B cell (primary cell): ENCODE measurements at regions not wholly inside any gene's neighbourhood (a gene's known extent, or its start where the extent isn't known, plus 50 kb on each side); places are given as distances from the start of the nearest gene placed in this dataset.

ENCODE experiments used
- ATAC-seq: fragments of 200-7000 bp; cut with Tn5 transposase; one replicate; pipeline ENCODE4 v1.10.0; 2021; ENCODE audit warnings: low read depth, mild to moderate bottlenecking, moderate number of reproducible peaks, moderate library complexity
- CTCF ChIA-PET: fragments of 350-600 bp; sonication (Branson Sonifier 250); formaldehyde crosslinking; loops from one replicate; lab custom pipeline; 2021; ENCODE audit warnings: antibody characterized with exemption, inconsistent platforms; lab: Charles Lee
- POLR2A ChIA-PET: fragments of 350-600 bp; sonication (Branson Sonifier 250); formaldehyde crosslinking; loops from one replicate; lab custom pipeline; 2021; ENCODE audit warnings: antibody characterized with exemption; lab: Charles Lee
- DNase-seq: peaks from one replicate; pipeline ENCODE4 v3.0.0; 2013
- H2AFZ ChIP-seq: 2 replicates; pipeline ENCODE4 v1.6.1; 2012; ENCODE audit warnings: mild to moderate bottlenecking, low read depth, low read length; ENCODE audit not compliant: insufficient read depth, poor library complexity, severe bottlenecking
- H3K27ac ChIP-seq, 2 donors: 1 replicate in 1 of 2; 2 replicates in 1 of 2; pipeline ENCODE4 v1.5.1; 2012 to 2013; ENCODE audit warnings: low read length in 2 of 2, mild to moderate bottlenecking in 2 of 2, moderate library complexity in 1 of 2
- H3K27me3 ChIP-seq, 4 experiments: fragments of 200-600 bp in 1 of 4; sonication (generic) in 1 of 4; replicated peaks in 1 of 4; 1 replicate in 2 of 4; 2 replicates in 2 of 4; pipeline versions ENCODE4 v1.6.1 to v1.7.0; 2013 to 2016; ENCODE audit warnings: low read length in 3 of 4, mild to moderate bottlenecking in 2 of 4, mixed read lengths in 1 of 4, moderate library complexity in 1 of 4; ENCODE audit not compliant: insufficient read depth in 4 of 4, control insufficient read depth in 3 of 4; ENCODE audit errors: control extremely low read depth in 1 of 4
- H3K36me3 ChIP-seq, 2 experiments: replicated peaks in 1 of 2; 1 replicate in 1 of 2; 2 replicates in 1 of 2; pipeline versions ENCODE4 v1.6.1 to v1.7.1; 2013; ENCODE audit warnings: low read length in 1 of 2; ENCODE audit not compliant: insufficient read depth in 2 of 2, control insufficient read depth in 1 of 2; ENCODE audit errors: control extremely low read depth in 1 of 2, extremely low read depth in 1 of 2
- H3K4me1 ChIP-seq, 2 donors: fragments of 200-600 bp in 1 of 2; sonication (generic) in 1 of 2; 1 replicate in 1 of 2; 2 replicates in 1 of 2; pipeline versions ENCODE4 v1.5.1 to v1.6.1; 2013 to 2017; ENCODE audit warnings: low read length in 2 of 2; ENCODE audit not compliant: control insufficient read depth in 2 of 2, insufficient read depth in 2 of 2
- H3K4me2 ChIP-seq: replicated peaks from 2 replicates; pipeline ENCODE3; 2012; ENCODE audit warnings: mild to moderate bottlenecking, low read depth, low read length; ENCODE audit not compliant: poor library complexity, severe bottlenecking
- H3K4me3 ChIP-seq, 5 experiments: fragments of 200-600 bp in 1 of 5; sonication (generic) in 1 of 5; 1 replicate in 3 of 5; 2 replicates in 2 of 5; pipeline versions ENCODE4 v1.5.1 to v1.7.0; 2011 to 2016; ENCODE audit warnings: low read length in 4 of 5, mild to moderate bottlenecking in 4 of 5, low read depth in 2 of 5, control low read depth in 1 of 5, moderate library complexity in 1 of 5; ENCODE audit not compliant: insufficient read depth in 1 of 5; ENCODE audit errors: control extremely low read depth in 1 of 5, extremely low read depth in 1 of 5
- H3K79me2 ChIP-seq: fragments of 200-600 bp; sonication (generic); one replicate; pipeline ENCODE4 v1.6.0; 2016; ENCODE audit warnings: low read length; ENCODE audit not compliant: control insufficient read depth, insufficient read depth
- H3K9ac ChIP-seq: fragments of 200-600 bp; sonication (generic); 2 replicates; pipeline ENCODE4 v1.6.1; 2017; ENCODE audit warnings: mild to moderate bottlenecking, low read length, moderate library complexity
- H3K9me3 ChIP-seq, 3 donors: one replicate each; pipeline versions ENCODE4 v1.6.1 to v1.7.1; 2013; ENCODE audit warnings: low read length in 2 of 3; ENCODE audit not compliant: control insufficient read depth in 2 of 3, insufficient read depth in 1 of 3; ENCODE audit errors: control extremely low read depth in 1 of 3
- H4K20me1 ChIP-seq: 2 replicates; pipeline ENCODE4 v1.6.0; 2012; ENCODE audit warnings: mild to moderate bottlenecking, low read length; ENCODE audit not compliant: insufficient read depth, control insufficient read depth, poor library complexity, severe bottlenecking
- H3K27ac Mint-ChIP-seq: one replicate; pipeline ENCODE4 v1.8.0; 2021; ENCODE audit warnings: mixed read lengths
- H3K27me3 Mint-ChIP-seq: one replicate; pipeline ENCODE4 v1.8.0; 2021; ENCODE audit warnings: mixed read lengths
- H3K4me1 Mint-ChIP-seq: one replicate; pipeline ENCODE4 v1.8.0; 2021; ENCODE audit warnings: mixed read lengths
- H3K4me3 Mint-ChIP-seq: one replicate; pipeline ENCODE4 v1.8.0; 2021; ENCODE audit warnings: mixed read lengths
- H3K9me3 Mint-ChIP-seq: one replicate; pipeline ENCODE4 v1.8.0; 2022; ENCODE audit warnings: mixed read lengths; ENCODE audit not compliant: insufficient read depth
- EZH2 ChIP-seq: IDR thresholded peaks from 2 replicates; pipeline ENCODE4 v1.6.1; 2012; ENCODE audit warnings: borderline replicate concordance, low read depth, mild to moderate bottlenecking, moderate library complexity, low read length; ENCODE audit not compliant: insufficient read depth, poor library complexity, severe bottlenecking
- whole genome bisulfite sequencing: methylation state at CpG from one replicate; pipeline ENCODE4 v1.1.5; 2013; ENCODE audit warnings: missing lambda C conversion rate; ENCODE audit not compliant: insufficient coverage; 5-methylcytosine and 5-hydroxymethylcytosine counted together
- intact Hi-C: fragments of 100-400 bp; cut with micrococcal nuclease; formaldehyde crosslinking; loops from one replicate; pipeline ENCODE4 v1.10.0; 2022
- TF ChIP-seq, protein P1 (sequence below): fragments of 200-600 bp; IDR thresholded peaks from one replicate; pipeline ENCODE4 v1.8.0; 2022; ENCODE audit warnings: antibody characterized with exemption, mild to moderate bottlenecking

DNA sequence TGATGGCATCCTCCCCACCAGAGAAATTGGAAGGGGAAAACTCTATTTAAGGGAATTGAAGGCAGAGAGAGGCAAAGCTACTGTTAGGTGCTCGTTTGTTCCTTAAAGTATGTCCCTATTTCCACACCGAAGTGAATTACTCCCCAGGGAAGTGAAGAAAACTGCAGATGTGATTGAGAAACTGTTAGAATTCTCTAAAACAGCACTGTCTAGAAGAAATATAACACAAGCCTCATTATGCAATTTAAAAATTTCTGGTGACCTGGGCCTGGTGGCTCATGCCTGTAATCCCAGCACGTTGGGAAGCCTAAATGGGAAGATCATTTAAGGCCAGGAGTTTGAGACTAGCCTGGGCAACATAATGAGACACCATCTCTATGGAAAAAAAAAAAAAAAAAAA lies 305.0 kb downstream of the SHQ1 start:
- Histone ChIP-seq H3K9ac (no peak overlapping the region), H3K4me2 (no peak overlapping the region), H3K27ac (no peak overlapping the region), H4K20me1 (no peaks in the 10 kb centered on the region), H3K79me2 (no peaks in the 10 kb centered on the region), H3K27me3 (peaks cover 0 to 3% (median 0%) of the 10 kb centered on the region in 4 experiments), H3K4me3 (no peak overlapping the region), H3K4me1 (peaks cover 0 to 2% of the 10 kb centered on the region in 2 donors), H2AFZ (no peak overlapping the region), H3K36me3 (no peaks in the 10 kb centered on the region), H3K9me3 (peaks cover 0 to 8% (median 5%) of the 10 kb centered on the region in 3 donors)
- Mint-ChIP-seq H3K27me3 (peaks cover 4% of the 10 kb centered on the region), H3K9me3 (no peaks in the 10 kb centered on the region), H3K4me1 (peaks cover 5% of the 10 kb centered on the region), H3K27ac (no peak overlapping the region), H3K4me3 (no peak overlapping the region)
- ATAC-seq (no peak), DNase-seq (no peak)
- ChIA-PET POLR2A (no interaction called here), CTCF (interaction anchor here (0.7 kb wide), 1 partner anchor 1420 kb away, joined by 4 read pairs; no protein-coding TSS in a partner anchor)
- no CpG with 5 or more reads among the region's 3 CpGs for WGBS
- TF ChIP-seq, protein P1, sequence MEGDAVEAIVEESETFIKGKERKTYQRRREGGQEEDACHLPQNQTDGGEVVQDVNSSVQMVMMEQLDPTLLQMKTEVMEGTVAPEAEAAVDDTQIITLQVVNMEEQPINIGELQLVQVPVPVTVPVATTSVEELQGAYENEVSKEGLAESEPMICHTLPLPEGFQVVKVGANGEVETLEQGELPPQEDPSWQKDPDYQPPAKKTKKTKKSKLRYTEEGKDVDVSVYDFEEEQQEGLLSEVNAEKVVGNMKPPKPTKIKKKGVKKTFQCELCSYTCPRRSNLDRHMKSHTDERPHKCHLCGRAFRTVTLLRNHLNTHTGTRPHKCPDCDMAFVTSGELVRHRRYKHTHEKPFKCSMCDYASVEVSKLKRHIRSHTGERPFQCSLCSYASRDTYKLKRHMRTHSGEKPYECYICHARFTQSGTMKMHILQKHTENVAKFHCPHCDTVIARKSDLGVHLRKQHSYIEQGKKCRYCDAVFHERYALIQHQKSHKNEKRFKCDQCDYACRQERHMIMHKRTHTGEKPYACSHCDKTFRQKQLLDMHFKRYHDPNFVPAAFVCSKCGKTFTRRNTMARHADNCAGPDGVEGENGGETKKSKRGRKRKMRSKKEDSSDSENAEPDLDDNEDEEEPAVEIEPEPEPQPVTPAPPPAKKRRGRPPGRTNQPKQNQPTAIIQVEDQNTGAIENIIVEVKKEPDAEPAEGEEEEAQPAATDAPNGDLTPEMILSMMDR: no peak
- no peak for TF ChIP-seq EZH2
- intact Hi-C loops: no loop called here

DNA sequence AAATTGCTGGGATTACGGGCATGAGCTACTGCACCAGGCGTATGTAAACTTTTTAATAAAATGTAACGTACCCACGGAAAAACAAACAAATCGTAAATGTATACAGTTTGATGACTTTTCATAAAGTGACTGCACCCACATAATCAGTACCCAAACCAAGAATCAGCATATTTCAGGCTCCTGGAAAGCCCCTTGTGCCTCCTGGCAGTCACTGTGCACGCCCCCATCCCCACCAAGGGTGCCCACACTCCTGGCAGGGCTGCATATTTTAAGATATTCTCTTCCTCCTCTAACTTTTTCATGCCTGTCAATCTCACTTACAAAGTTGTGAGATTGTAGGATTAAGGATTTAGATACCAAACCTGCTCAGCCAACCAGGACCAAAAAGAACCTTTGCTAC lies 305.5 kb downstream of the SHQ1 start:
- Histone ChIP-seq H2AFZ (no peak overlapping the region), H3K4me2 (no peak overlapping the region), H3K4me1 (peaks cover 0 to 3% of the 10 kb centered on the region in 2 donors), H3K79me2 (no peaks in the 10 kb centered on the region), H3K9ac (no peak overlapping the region), H3K9me3 (peaks cover 0 to 8% (median 5%) of the 10 kb centered on the region in 3 donors), H3K36me3 (no peaks in the 10 kb centered on the region), H3K4me3 (no peak overlapping the region), H3K27me3 (peaks cover 0 to 3% (median 0%) of the 10 kb centered on the region in 4 experiments), H3K27ac (no peak overlapping the region), H4K20me1 (no peaks in the 10 kb centered on the region)
- Mint-ChIP-seq H3K27ac (no peak overlapping the region), H3K4me3 (no peak overlapping the region), H3K4me1 (peaks cover 9% of the 10 kb centered on the region), H3K27me3 (peaks cover 4% of the 10 kb centered on the region), H3K9me3 (no peaks in the 10 kb centered on the region)
- intact Hi-C loops: no loop called here
- no CpG with 5 or more reads among the region's 6 CpGs for WGBS
- POLR2A ChIA-PET: no interaction called here
- ATAC-seq (no peak), DNase-seq (no peak)
- CTCF ChIA-PET: no interaction called here
- TF ChIP-seq EZH2: no peak
- TF ChIP-seq, protein P1: no peak
